SK-N-SH treated with all-trans-retinoic acid at 6 μM for 48 hours (cell line): ENCODE measurements at regions not wholly inside any gene's neighbourhood (a gene's known extent, or its start where the extent isn't known, plus 50 kb on each side); places are given as distances from the start of the nearest gene placed in this dataset.

Source experiments
- ATAC-seq: fragments of 200-7000 bp; cut with Tn5 transposase; 3 replicates; pipeline ENCODE4 v1.9.1; 2020; ENCODE audit warnings: mild to moderate bottlenecking, moderate library complexity
- ARNTL ChIP-seq: fragments of 450-650 bp; formaldehyde crosslinking; IDR thresholded peaks from 2 replicates; pipeline ENCODE4 v1.5.0; 2020; ENCODE audit warnings: low read depth, mild to moderate bottlenecking, moderate library complexity, borderline replicate concordance
- BACH2 ChIP-seq: fragments of 250-450 bp; sonication (Bioruptor Pico); IDR thresholded peaks from 2 replicates; pipeline ENCODE4 v1.9.0; 2021; ENCODE audit warnings: mild to moderate bottlenecking, borderline replicate concordance
- CSDC2 ChIP-seq: fragments of 250-450 bp; sonication (Bioruptor Pico); IDR thresholded peaks from 2 replicates; pipeline ENCODE4 v1.5.0; 2020; ENCODE audit warnings: mild to moderate bottlenecking, moderate library complexity
- ESRRG ChIP-seq: fragments of 250-450 bp; sonication (Bioruptor Pico); IDR thresholded peaks from 2 replicates; pipeline ENCODE4 v1.6.1; 2021; ENCODE audit warnings: mild to moderate bottlenecking
- GLIS3 ChIP-seq: fragments of 250-450 bp; sonication (Bioruptor Pico); IDR thresholded peaks from 2 replicates; pipeline ENCODE4 v1.5.0; 2020; ENCODE audit warnings: mild to moderate bottlenecking, moderate library complexity
- PPARA ChIP-seq: fragments of 250-450 bp; sonication (Bioruptor Pico); IDR thresholded peaks from 2 replicates; pipeline ENCODE4 v1.5.0; 2020; ENCODE audit warnings: mild to moderate bottlenecking, borderline replicate concordance
- RARB ChIP-seq: fragments of 250-450 bp; sonication (Bioruptor Pico); IDR thresholded peaks from 2 replicates; pipeline ENCODE4 v1.8.0; 2021; ENCODE audit warnings: mild to moderate bottlenecking, moderate library complexity
- SNAI2 ChIP-seq: fragments of 250-450 bp; sonication (Bioruptor Pico); IDR thresholded peaks from 2 replicates; pipeline ENCODE4 v1.5.0; 2020; ENCODE audit warnings: mild to moderate bottlenecking, moderate library complexity
- TCF4 ChIP-seq: fragments of 250-450 bp; sonication (Bioruptor Pico); IDR thresholded peaks from 2 replicates; pipeline ENCODE4 v1.8.0; 2021; ENCODE audit warnings: mild to moderate bottlenecking, moderate library complexity, borderline replicate concordance
- TOX ChIP-seq: fragments of 250-450 bp; sonication (Bioruptor Pico); IDR thresholded peaks from 2 replicates; pipeline ENCODE4 v1.8.0; 2021; ENCODE audit warnings: mild to moderate bottlenecking, moderate library complexity, borderline replicate concordance
- ZC3H10 ChIP-seq: fragments of 250-450 bp; sonication (Bioruptor Pico); IDR thresholded peaks from 2 replicates; pipeline ENCODE4 v1.5.1; 2021; ENCODE audit warnings: mild to moderate bottlenecking, moderate library complexity
- ZFP3 ChIP-seq: fragments of 250-450 bp; sonication (Bioruptor Pico); IDR thresholded peaks from 2 replicates; pipeline ENCODE4 v1.5.0; 2020; ENCODE audit warnings: mild to moderate bottlenecking, moderate library complexity
- ZFP30 ChIP-seq: fragments of 450-650 bp; formaldehyde crosslinking; IDR thresholded peaks from 2 replicates; pipeline ENCODE4 v1.5.0; 2022; ENCODE audit warnings: mild to moderate bottlenecking, moderate library complexity
- ZNF565 ChIP-seq: fragments of 450-650 bp; formaldehyde crosslinking; conservative IDR thresholded peaks from 2 replicates; pipeline ENCODE4 v1.5.0; 2020; ENCODE audit warnings: low read depth, mild to moderate bottlenecking, moderate library complexity
- TF ChIP-seq, protein P1 (sequence below): fragments of 250-450 bp; sonication (Bioruptor Pico); IDR thresholded peaks from 2 replicates; pipeline ENCODE4 v1.8.0; 2020; ENCODE audit warnings: mild to moderate bottlenecking, moderate library complexity, borderline replicate concordance
- TF ChIP-seq, protein P2 (sequence below): fragments of 250-450 bp; sonication (Bioruptor Pico); IDR thresholded peaks from 2 replicates; pipeline ENCODE4 v1.5.1; 2021; ENCODE audit warnings: mild to moderate bottlenecking, moderate library complexity
- TF ChIP-seq, protein P3 (sequence below): fragments of 250-450 bp; sonication (Bioruptor Pico); IDR thresholded peaks from 2 replicates; pipeline ENCODE4 v1.5.0; 2020; ENCODE audit warnings: mild to moderate bottlenecking, moderate library complexity

DNA sequence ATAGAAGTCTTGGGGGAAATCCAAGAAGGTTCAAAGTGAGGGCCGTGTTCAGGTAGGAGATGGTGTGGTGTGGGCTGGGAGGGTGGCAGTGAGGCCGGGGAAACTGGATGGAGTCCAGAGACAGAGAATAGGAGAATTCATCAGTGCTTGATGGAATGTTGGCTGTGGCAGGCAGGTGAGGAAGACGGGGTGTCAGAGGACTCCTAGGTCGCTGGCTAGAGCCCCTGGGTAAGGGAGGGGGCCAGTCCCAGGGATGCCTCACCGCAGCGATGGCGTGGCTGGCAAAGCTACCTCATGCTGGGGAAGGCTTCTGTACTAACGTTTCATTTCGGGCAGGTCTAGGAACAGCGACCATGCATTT lies 373.0 kb downstream of the RPS24 start:
- no peak; the same call in 2 of the 3 replicates for ATAC-seq
- TF ChIP-seq RARB (CRISPR knock-in tag) (no peak), ZC3H10 (no peak), ESRRG (CRISPR knock-in tag) (no peak), ZFP30 (CRISPR knock-in tag) (no peak), ZNF565 (no peak), ZFP3 (peak; percentile 72)
- TF ChIP-seq, protein P1, sequence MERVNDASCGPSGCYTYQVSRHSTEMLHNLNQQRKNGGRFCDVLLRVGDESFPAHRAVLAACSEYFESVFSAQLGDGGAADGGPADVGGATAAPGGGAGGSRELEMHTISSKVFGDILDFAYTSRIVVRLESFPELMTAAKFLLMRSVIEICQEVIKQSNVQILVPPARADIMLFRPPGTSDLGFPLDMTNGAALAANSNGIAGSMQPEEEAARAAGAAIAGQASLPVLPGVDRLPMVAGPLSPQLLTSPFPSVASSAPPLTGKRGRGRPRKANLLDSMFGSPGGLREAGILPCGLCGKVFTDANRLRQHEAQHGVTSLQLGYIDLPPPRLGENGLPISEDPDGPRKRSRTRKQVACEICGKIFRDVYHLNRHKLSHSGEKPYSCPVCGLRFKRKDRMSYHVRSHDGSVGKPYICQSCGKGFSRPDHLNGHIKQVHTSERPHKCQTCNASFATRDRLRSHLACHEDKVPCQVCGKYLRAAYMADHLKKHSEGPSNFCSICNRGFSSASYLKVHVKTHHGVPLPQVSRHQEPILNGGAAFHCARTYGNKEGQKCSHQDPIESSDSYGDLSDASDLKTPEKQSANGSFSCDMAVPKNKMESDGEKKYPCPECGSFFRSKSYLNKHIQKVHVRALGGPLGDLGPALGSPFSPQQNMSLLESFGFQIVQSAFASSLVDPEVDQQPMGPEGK (CRISPR knock-in tag) = no peak
- TF ChIP-seq, protein P2, sequence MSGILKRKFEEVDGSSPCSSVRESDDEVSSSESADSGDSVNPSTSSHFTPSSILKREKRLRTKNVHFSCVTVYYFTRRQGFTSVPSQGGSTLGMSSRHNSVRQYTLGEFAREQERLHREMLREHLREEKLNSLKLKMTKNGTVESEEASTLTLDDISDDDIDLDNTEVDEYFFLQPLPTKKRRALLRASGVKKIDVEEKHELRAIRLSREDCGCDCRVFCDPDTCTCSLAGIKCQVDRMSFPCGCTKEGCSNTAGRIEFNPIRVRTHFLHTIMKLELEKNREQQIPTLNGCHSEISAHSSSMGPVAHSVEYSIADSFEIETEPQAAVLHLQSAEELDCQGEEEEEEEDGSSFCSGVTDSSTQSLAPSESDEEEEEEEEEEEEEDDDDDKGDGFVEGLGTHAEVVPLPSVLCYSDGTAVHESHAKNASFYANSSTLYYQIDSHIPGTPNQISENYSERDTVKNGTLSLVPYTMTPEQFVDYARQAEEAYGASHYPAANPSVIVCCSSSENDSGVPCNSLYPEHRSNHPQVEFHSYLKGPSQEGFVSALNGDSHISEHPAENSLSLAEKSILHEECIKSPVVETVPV (CRISPR knock-in tag) = no peak

DNA sequence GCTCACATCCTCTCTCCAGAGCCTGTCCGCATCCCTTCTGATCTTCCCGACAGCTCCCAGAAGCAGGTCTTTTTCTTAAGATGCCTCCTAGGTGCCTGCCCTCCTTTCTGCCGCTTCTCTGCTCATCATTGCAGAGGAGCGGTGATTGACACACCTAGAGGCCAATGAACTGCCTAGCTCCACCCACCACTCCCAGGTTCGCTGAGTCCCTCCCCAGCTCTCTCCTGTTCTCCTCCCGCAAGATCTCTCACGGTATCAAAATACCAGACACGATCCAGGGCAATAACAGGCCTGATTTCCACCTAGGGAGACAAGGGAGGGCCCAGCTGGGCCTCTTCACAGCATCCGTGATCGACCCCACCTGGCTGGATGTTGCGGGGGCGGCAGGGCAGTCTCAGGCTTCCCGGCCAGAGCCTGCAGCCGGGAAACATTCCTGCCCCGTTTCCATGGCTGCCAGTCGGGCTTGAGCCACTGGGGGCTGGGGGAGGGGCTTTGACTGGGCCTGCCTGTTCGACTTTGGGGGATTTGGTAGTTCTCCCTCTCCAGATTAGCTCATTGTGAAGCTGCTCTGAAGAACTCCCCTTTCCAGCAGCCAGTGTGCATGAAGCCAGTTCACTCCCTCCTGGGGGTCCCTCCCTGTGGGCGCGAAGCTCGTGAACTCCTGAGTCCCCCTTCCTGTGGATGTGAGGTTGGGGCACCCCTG lies 373.5 kb downstream of the RPS24 start:
- peak; percentile 99 for ATAC-seq
- TF ChIP-seq CSDC2 (CRISPR knock-in tag) = no peak
- 0 out of 2 replicates have a peak, but pooled peaks have one; percentile 36 for TF ChIP-seq SNAI2 (CRISPR knock-in tag)
- TF ChIP-seq, protein P1 (CRISPR knock-in tag) = peak; percentile 83; the same call in 1 of the 2 replicates
- no peak for TF ChIP-seq ZNF565
- no peak for TF ChIP-seq RARB (CRISPR knock-in tag)
- TF ChIP-seq, protein P2 (CRISPR knock-in tag) = no peak
- 0 out of 2 replicates have a peak, but pooled peaks have one; percentile 3 for TF ChIP-seq GLIS3 (CRISPR knock-in tag)
- TF ChIP-seq, all 23 proteins: peak for 3

DNA sequence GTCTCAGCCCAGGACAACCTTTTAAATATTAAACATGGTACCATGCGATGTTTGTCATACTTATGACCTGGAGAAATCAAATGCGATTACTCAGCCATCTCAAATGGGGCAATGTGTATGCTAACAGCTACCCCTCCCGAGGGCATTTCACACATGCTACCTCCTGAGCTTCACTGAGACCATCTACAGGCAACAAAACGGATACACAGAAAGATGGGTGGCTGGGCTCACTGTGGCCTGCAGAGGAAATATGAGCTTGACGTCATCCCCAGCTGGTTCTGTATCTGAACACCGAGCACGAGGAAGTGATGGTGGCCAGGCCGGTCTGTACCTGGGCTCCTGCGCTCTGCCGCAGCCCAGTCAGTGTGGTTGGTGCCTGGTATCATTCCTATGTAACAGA lies 374.3 kb downstream of the RPS24 start:
- TF ChIP-seq SNAI2 (CRISPR knock-in tag) (no peak), ZNF565 (no peak), GLIS3 (CRISPR knock-in tag) (no peak), TOX (CRISPR knock-in tag) (no peak), BACH2 (CRISPR knock-in tag) (no peak), ESRRG (CRISPR knock-in tag) (no peak), ZFP30 (CRISPR knock-in tag) (no peak), CSDC2 (CRISPR knock-in tag) (no peak), ZFP3 (no peak), PPARA (CRISPR knock-in tag) (no peak), TCF4 (CRISPR knock-in tag) (no peak), ARNTL (CRISPR knock-in tag) (no peak)
- TF ChIP-seq, protein P1 (CRISPR knock-in tag) = no peak
- TF ChIP-seq, protein P2 (CRISPR knock-in tag) = no peak
- TF ChIP-seq, protein P3, sequence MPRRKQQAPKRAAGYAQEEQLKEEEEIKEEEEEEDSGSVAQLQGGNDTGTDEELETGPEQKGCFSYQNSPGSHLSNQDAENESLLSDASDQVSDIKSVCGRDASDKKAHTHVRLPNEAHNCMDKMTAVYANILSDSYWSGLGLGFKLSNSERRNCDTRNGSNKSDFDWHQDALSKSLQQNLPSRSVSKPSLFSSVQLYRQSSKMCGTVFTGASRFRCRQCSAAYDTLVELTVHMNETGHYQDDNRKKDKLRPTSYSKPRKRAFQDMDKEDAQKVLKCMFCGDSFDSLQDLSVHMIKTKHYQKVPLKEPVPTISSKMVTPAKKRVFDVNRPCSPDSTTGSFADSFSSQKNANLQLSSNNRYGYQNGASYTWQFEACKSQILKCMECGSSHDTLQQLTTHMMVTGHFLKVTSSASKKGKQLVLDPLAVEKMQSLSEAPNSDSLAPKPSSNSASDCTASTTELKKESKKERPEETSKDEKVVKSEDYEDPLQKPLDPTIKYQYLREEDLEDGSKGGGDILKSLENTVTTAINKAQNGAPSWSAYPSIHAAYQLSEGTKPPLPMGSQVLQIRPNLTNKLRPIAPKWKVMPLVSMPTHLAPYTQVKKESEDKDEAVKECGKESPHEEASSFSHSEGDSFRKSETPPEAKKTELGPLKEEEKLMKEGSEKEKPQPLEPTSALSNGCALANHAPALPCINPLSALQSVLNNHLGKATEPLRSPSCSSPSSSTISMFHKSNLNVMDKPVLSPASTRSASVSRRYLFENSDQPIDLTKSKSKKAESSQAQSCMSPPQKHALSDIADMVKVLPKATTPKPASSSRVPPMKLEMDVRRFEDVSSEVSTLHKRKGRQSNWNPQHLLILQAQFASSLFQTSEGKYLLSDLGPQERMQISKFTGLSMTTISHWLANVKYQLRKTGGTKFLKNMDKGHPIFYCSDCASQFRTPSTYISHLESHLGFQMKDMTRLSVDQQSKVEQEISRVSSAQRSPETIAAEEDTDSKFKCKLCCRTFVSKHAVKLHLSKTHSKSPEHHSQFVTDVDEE (CRISPR knock-in tag) = no peak
- no peak for ATAC-seq
